ENCODE measurements at regions not wholly inside any gene's neighbourhood (a gene's known extent, or its start where the extent isn't known, plus 50 kb on each side); places are given as distances from the start of the nearest gene placed in this dataset.

- TF ChIP-seq CTCF (IDR thresholded peaks at IDR 0.05; ENCODE audit: poor library complexity) = no peak
- TF ChIP-seq EZH2phosphoT487 (IDR thresholded peaks at IDR 0.05; ENCODE audit: low read depth, severe bottlenecking, unreplicated experiment) = no peak
These were observed 55.1 kb upstream of the CCDC112 start for GRCh38 chr5:115351356-115352195.

All from hepatocyte (in vitro differentiated cells).